Stimulated activated CD4-positive, alpha-beta T cell treated with anti-CD3 and anti-CD28 coated beads, Interleukin-15, amount 100 ng/mL, for 48 hours (primary cell): ENCODE measurements at regions not wholly inside any gene's neighbourhood (a gene's known extent, or its start where the extent isn't known, plus 50 kb on each side); places are given as distances from the start of the nearest gene placed in this dataset.

Experiments used
- DNase-seq, 2 donors: peaks; one replicate each; pipeline ENCODE4 v3.0.0-alpha.2; 2020; ENCODE audit warnings: low read depth in 2 of 2

- no peak for DNase-seq
Measured at GRCh38 chr1:87615491-87615890, 286.8 kb downstream of the LMO4 start.

GRCh38 chr1:87615901-87616300 is 287.2 kb downstream of the LMO4 start:
- no peak for DNase-seq

GRCh38 chr1:87620807-87621206 is 292.1 kb downstream of the LMO4 start:
- no peak for DNase-seq

- DNase-seq = no peak
Measured at GRCh38 chr1:87629673-87630072, 301.0 kb downstream of the LMO4 start.

GRCh38 chr1:87632232-87632631 is 303.6 kb downstream of the LMO4 start:
- no peak for DNase-seq

- DNase-seq = no peak
Measured at GRCh38 chr1:87636198-87636892, 307.7 kb downstream of the LMO4 start.

GRCh38 chr1:87638636-87639035 is 310.0 kb downstream of the LMO4 start:
- no peak for DNase-seq

GRCh38 chr1:87641996-87642395 is 313.3 kb downstream of the LMO4 start:
- DNase-seq = no peak

- no peak for DNase-seq
Measured at GRCh38 chr1:87642581-87643221, 314.0 kb downstream of the LMO4 start.

GRCh38 chr1:87644033-87644578 is 315.4 kb downstream of the LMO4 start:
- DNase-seq = no peak

GRCh38 chr1:87644579-87645190 is 316.0 kb downstream of the LMO4 start:
- DNase-seq = no peak

GRCh38 chr1:87647430-87648177 is 318.9 kb downstream of the LMO4 start:
- DNase-seq = no peak

- no peak for DNase-seq
Measured at GRCh38 chr1:87648323-87649119, 319.8 kb downstream of the LMO4 start.

- no peak for DNase-seq
Measured at GRCh38 chr1:87650306-87650705, 321.6 kb downstream of the LMO4 start.

- no peak for DNase-seq
Measured at GRCh38 chr1:87652176-87652575, 323.5 kb downstream of the LMO4 start.

GRCh38 chr1:87665151-87665550 is 336.5 kb downstream of the LMO4 start:
- no peak for DNase-seq

- DNase-seq = no peak
Measured at GRCh38 chr1:87666681-87667080, 338.0 kb downstream of the LMO4 start.

GRCh38 chr1:87669674-87670073 is 341.0 kb downstream of the LMO4 start:
- DNase-seq = no peak

GRCh38 chr1:87673309-87673708 is 344.6 kb downstream of the LMO4 start:
- no peak for DNase-seq

GRCh38 chr1:87673748-87674147 is 345.1 kb downstream of the LMO4 start:
- DNase-seq = no peak

- DNase-seq = no peak
Measured at GRCh38 chr1:87674791-87675190, 346.1 kb downstream of the LMO4 start.
